ENCODE measurements at regions not wholly inside any gene's neighbourhood (a gene's known extent, or its start where the extent isn't known, plus 50 kb on each side); places are given as distances from the start of the nearest gene placed in this dataset.

DNA sequence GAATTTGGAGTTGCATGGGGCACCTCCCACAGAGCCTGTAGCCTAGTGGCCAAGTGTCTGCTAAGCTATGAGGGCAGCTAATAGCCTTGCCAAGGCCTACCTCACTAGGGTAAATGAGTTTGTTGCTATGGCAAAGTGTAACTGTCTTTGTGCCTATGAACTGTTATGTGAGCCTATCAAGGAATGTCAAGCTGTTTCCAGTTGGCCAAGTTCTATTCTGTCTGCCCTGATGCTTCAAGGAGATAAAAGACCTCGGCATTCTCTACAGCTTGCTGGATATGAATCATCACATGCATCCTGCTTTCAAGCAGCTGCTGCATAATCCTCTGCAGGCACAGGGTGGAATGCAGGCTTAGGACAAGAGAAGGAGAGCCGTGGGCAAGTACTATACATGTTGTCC, 69.8 kb upstream of the CCDC112 start:
- TF ChIP-seq EZH2 (IDR thresholded peaks at IDR 0.05): no peak
- no peak for TF ChIP-seq POLR2AphosphoS5 (IDR thresholded peaks at IDR 0.05; ENCODE audit: borderline replicate concordance, low read depth, low read length)
